ENCODE measurements at regions not wholly inside any gene's neighbourhood (a gene's known extent, or its start where the extent isn't known, plus 50 kb on each side); places are given as distances from the start of the nearest gene placed in this dataset.

- no peak for DNase-seq (ENCODE audit: low read depth, low spot score)
- in situ Hi-C loops (cut with HindIII; ENCODE audit: low pct_unique_long_range_greater_than_20kb, low sequenced_read_pairs), result no loop called here
Measured at GRCh38 chr2:49444005-49444404, 289.7 kb upstream of the FSHR start.

DNA sequence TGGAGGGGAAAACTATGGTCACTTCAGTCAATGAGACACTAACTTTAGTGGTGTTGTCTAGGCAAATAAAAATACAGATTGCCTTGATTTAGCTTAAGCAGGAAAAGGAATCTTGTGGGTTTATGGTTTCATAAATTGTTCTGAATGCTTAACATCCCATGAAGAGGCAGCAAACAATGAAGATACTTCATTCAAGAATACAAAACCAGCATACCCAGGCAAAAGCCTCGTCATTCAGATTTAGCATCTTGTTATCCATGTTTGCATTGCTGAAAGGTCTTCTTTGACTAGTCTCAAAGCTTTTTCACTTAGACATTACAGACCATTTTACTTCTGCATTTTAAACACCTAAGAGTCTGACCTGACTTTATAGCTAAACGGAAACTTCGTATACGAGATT lies 272.7 kb upstream of the FSHR start:
- in situ Hi-C loops (cut with HindIII; ENCODE audit: low pct_unique_long_range_greater_than_20kb, low sequenced_read_pairs), result no loop called here
- peak; percentile 52 for DNase-seq (ENCODE audit: low read depth, low spot score)

DNA sequence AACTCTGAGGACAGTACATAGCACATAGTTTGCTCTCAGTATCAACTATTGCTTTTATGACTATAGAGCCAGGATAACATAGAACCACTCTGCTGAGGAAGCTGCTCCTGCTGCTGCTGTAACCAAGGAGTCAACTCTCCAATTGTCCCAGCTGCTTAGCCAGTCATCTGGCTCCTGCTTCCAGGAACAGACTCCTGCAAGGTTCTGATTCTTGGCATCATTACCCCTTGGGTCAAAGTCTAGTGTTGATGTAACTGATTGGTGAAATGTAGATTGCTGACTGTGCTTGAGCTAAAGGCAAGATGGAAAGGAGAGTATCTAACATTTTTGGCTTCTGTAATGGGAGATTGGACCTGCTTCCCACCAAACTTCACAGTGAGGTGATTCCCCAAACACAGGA lies 261.9 kb upstream of the FSHR start:
- in situ Hi-C loops (cut with HindIII; ENCODE audit: low pct_unique_long_range_greater_than_20kb, low sequenced_read_pairs), result no loop called here
- no peak for DNase-seq (ENCODE audit: low read depth, low spot score)

GRCh38 chr2:49404108-49404507 lies 249.8 kb upstream of the FSHR start:
- in situ Hi-C loops (cut with HindIII; ENCODE audit: low pct_unique_long_range_greater_than_20kb, low sequenced_read_pairs), result no loop called here
- no peak for DNase-seq (ENCODE audit: low read depth, low spot score)

- DNase-seq (ENCODE audit: low read depth, low spot score), result no peak
- in situ Hi-C loops (cut with HindIII; ENCODE audit: low pct_unique_long_range_greater_than_20kb, low sequenced_read_pairs), result no loop called here
Measured at GRCh38 chr2:49403637-49404036, 249.3 kb upstream of the FSHR start.

DNA sequence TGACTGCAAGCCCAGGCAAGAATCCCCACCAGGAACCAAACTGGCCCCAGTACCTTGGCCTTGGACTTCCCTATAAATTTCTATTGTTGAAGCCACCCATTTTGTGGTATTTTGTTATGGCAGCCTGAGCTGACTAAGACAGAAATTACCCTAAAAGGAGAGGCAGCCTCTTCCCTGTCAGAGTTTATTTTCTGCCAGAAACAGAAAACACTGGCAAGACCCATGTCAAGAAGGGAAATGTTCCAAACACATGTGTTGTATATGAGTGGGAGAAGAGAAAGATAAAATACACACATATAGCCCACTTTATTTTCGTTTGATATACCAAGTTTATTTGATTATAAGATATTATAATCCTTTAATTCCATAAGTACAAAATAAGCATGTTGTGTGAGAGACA lies 225.1 kb upstream of the FSHR start:
- DNase-seq (ENCODE audit: low read depth, low spot score), result no peak
- in situ Hi-C loops (cut with HindIII; ENCODE audit: low pct_unique_long_range_greater_than_20kb, low sequenced_read_pairs), result no loop called here

GRCh38 chr2:49371128-49371701 lies 216.9 kb upstream of the FSHR start:
- no peak for DNase-seq (ENCODE audit: low read depth, low spot score)
- in situ Hi-C loops (cut with HindIII; ENCODE audit: low pct_unique_long_range_greater_than_20kb, low sequenced_read_pairs), result no loop called here

GRCh38 chr2:49369650-49370049 lies 215.3 kb upstream of the FSHR start:
- in situ Hi-C loops (cut with HindIII; ENCODE audit: low pct_unique_long_range_greater_than_20kb, low sequenced_read_pairs), result no loop called here
- DNase-seq (ENCODE audit: low read depth, low spot score), result no peak

DNA sequence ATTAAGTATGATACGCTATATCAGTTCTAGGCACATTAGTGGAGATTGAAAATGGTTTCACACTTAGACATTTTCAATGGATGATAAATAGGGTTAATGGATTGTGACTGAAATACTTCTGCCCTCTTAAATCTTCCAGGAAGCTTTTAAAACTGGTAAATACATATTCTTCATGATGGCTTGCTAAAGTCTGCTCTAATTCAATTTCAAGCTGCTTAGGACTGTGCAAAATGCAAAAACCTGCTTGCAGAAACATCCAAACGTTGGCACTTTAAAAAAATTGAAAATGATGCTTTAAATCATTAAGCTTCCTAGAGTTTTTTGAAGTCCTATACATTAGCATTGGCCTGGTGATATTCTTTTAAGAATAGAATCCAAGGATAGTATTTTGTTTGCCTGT lies 214.8 kb upstream of the FSHR start:
- in situ Hi-C loops (cut with HindIII; ENCODE audit: low pct_unique_long_range_greater_than_20kb, low sequenced_read_pairs), result no loop called here
- DNase-seq (ENCODE audit: low read depth, low spot score), result no peak

GRCh38 chr2:49367003-49367402 lies 212.7 kb upstream of the FSHR start:
- DNase-seq (ENCODE audit: low read depth, low spot score), result no peak
- in situ Hi-C loops (cut with HindIII; ENCODE audit: low pct_unique_long_range_greater_than_20kb, low sequenced_read_pairs), result no loop called here

DNA sequence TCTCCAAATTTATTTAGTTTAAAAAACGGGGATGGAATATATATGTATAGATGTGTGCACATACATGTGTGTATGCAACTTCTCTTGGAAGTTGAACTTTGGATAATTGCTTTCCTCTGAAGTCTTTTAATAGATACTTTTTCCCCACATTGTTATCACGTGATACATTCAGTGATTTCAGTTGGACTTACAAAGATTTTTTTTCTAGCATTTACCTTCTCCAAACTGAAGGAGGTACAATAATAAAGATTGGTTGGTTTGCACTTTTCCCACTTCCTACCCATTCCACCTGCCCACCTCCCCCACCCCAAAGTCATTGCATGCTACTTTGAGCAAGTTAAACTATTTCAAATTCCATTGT lies 206.1 kb upstream of the FSHR start:
- in situ Hi-C loops (cut with HindIII; ENCODE audit: low pct_unique_long_range_greater_than_20kb, low sequenced_read_pairs), result no loop called here
- no peak for DNase-seq (ENCODE audit: low read depth, low spot score)

DNA sequence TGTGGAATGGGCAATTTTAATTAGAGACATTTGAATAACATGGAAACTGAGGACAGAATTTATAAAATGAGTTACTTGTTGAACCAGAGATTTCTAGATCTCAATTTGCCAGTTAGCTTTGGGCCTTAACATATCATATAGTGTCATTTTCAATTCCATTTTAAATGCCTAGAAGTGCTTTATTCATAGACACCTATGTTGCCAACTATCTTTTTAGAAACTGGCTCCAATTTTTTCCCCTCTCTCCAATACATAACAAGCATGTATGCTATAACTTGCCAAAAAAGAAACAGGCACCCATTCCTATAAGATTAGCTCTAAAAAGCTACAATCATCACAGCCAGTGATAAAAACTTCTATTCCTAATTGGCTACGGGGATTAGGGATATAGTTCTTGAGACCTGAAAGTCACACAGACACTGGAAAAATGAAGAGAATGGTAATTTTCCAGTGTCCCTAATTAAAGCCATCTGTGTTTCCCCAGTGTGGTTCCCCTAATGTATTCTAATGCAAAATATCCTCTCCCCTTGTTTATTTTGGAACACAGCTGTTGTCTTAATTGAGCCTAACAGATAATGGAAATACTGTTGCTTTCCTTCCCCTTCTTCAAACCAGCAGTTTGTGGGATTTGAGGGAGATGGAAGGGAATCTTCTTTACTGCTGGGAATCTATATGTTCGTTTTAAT lies 205.5 kb upstream of the FSHR start:
- in situ Hi-C loops (cut with HindIII; ENCODE audit: low pct_unique_long_range_greater_than_20kb, low sequenced_read_pairs), result no loop called here
- DNase-seq (ENCODE audit: low read depth, low spot score), result no peak

DNA sequence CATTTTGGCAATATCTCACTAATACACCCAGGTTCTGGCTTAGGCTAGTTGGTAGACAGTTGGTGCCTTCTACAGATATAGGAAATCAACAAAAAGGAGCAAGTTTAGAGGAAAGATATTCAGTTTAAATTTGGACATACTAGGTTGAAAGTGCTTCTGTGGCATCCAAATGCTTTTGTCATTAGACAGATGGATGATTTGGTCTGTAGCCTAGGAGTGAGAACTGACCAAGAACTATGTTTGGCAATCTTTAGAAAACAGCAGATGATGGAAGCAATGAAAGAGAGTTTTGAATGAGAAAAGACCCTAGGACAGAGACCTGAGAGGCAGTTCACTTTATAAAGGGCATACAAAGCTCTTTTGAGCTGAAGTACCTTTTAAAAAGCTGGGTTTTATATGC lies 201.3 kb upstream of the FSHR start:
- DNase-seq (ENCODE audit: low read depth, low spot score), result no peak
- in situ Hi-C loops (cut with HindIII; ENCODE audit: low pct_unique_long_range_greater_than_20kb, low sequenced_read_pairs), result no loop called here

- in situ Hi-C loops (cut with HindIII; ENCODE audit: low pct_unique_long_range_greater_than_20kb, low sequenced_read_pairs), result no loop called here
- DNase-seq (ENCODE audit: low read depth, low spot score), result no peak
Measured at GRCh38 chr2:49351560-49351959, 197.2 kb upstream of the FSHR start.

- no peak for DNase-seq (ENCODE audit: low read depth, low spot score)
- in situ Hi-C loops (cut with HindIII; ENCODE audit: low pct_unique_long_range_greater_than_20kb, low sequenced_read_pairs), result no loop called here
Measured at GRCh38 chr2:49343638-49344037, 189.3 kb upstream of the FSHR start.

GRCh38 chr2:49342156-49342555 lies 187.8 kb upstream of the FSHR start:
- in situ Hi-C loops (cut with HindIII; ENCODE audit: low pct_unique_long_range_greater_than_20kb, low sequenced_read_pairs), result no loop called here

DNA sequence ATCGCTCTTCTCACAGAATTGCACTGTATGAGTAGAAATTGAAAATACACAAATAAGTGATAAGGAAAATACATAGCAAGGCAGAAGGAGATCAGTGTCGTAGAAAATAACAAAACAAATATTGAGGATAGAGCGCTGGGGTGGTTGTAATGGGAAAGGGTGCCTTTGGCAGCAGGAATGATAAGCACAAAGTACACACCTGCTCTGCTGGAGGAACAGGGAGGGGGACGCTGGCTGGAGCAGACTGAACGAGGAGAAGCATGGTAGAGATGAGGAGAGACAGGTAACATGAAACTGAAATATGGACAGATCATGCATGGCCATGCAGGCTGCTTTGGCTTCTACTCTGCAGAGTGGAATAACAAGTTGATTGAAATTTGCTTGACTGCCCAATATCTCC lies 181.2 kb upstream of the FSHR start:
- in situ Hi-C loops (cut with HindIII; ENCODE audit: low pct_unique_long_range_greater_than_20kb, low sequenced_read_pairs), result no loop called here
- no peak for DNase-seq (ENCODE audit: low read depth, low spot score)

More at GRCh38 chr2:49342156-49342555, 187.8 kb upstream of the FSHR start:
- DNase-seq (ENCODE audit: low read depth, low spot score), result no peak

DNA sequence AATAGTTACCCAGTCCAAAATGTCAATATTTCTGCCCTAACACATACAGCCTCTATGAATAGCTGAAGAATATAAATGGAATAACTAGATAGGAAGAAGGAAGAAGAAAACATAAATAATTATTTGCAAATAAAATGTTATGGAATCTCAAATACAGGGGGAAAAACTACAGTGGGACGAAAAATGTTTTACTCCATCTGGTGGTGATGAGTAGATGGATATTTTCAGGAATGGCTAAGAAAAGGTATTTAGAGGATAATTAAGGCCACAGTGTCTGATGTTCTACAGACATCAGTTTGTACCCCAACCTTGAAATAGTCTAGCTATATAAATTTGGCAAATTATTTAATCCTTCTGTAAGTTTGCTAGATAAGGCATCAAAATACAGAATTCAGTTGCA lies 178.1 kb upstream of the FSHR start:
- in situ Hi-C loops (cut with HindIII; ENCODE audit: low pct_unique_long_range_greater_than_20kb, low sequenced_read_pairs), result no loop called here
- DNase-seq (ENCODE audit: low read depth, low spot score), result peak; percentile 49

DNA sequence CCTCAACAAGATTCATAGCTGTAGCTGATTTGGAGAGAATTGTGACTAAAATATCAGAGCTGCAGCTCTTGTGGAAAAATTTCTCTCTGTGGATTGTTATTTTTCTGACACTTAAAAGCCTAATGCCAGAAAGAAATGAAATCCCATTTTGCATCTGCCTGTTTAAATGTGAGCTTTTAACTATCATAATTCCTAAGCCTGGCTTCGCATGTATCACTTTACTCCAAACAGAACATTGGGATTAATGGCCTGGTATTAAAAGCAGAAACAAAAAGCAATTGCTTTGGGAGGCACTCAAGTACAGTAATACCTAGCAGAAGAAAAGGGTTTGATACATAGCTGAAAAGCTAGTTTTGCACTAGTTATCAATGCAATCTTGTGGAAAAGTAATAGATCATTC lies 164.2 kb upstream of the FSHR start:
- in situ Hi-C loops (cut with HindIII; ENCODE audit: low pct_unique_long_range_greater_than_20kb, low sequenced_read_pairs), result no loop called here
- no peak for DNase-seq (ENCODE audit: low read depth, low spot score)

DNA sequence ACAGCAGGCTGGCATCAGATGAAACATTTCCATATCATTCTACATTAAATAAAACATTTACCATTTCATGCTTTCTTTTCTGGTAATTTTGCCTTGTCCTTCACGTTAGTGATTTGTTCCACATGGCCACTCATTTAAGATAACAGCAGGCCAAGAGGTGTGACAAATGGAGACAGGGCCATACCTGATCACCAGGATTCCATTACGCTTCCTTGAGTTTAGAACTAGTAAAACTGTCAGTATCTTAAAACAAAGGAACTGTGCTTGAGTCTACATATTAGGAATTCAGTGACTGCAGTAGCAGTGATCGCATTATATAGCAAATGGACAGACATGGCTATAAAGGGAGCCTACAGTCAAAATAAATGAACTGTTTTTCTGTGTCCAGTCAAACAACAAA lies 155.1 kb upstream of the FSHR start:
- in situ Hi-C loops (cut with HindIII; ENCODE audit: low pct_unique_long_range_greater_than_20kb, low sequenced_read_pairs), result no loop called here
- no peak for DNase-seq (ENCODE audit: low read depth, low spot score)
